ENCODE measurements at regions not wholly inside any gene's neighbourhood (a gene's known extent, or its start where the extent isn't known, plus 50 kb on each side); places are given as distances from the start of the nearest gene placed in this dataset.

- H3K27ac ChIP-seq = no peak overlapping the region
- WGBS (ENCODE audit: low lambda C conversion rate, missing lambda C conversion rate) = 95% methylated on average over 19 of the region's 19 CpGs
- H3K27me3 ChIP-seq = no peaks in the 10 kb centered on the region
- DNase-seq (ENCODE audit: low spot score) = no peak
- no peak overlapping the region for H3K4me3 ChIP-seq
- no peak for TF ChIP-seq EZH2 (IDR thresholded peaks at IDR 0.05; ENCODE audit: borderline replicate concordance)
- no peak for TF ChIP-seq CTCF (IDR thresholded peaks at IDR 0.05; ENCODE audit: poor library complexity)
- TF ChIP-seq EZH2phosphoT487 (IDR thresholded peaks at IDR 0.05; ENCODE audit: low read depth, severe bottlenecking, unreplicated experiment) = no peak
- H4K20me1 ChIP-seq (ENCODE audit: insufficient read depth, poor library complexity, severe bottlenecking) = no peaks in the 10 kb centered on the region
- no peaks in the 10 kb centered on the region for H3K9me3 ChIP-seq (ENCODE audit: low read depth)
- no peaks in the 10 kb centered on the region for H3K36me3 ChIP-seq (replicated peaks; ENCODE audit: insufficient read depth, low read depth)
- no peaks in the 10 kb centered on the region for H3K9me2 ChIP-seq (replicated peaks; ENCODE audit: insufficient read depth)
- H2AFZ ChIP-seq = no peak overlapping the region
- no peaks in the 10 kb centered on the region for H3K4me1 ChIP-seq (ENCODE audit: insufficient read depth)
- H3K79me2 ChIP-seq = no peaks in the 10 kb centered on the region
- H3K4me2 ChIP-seq = no peak overlapping the region
Measured at GRCh38 chr6:169969372-169970099, 218.1 kb downstream of the ERMARD start.

- Histone ChIP-seq H3K27me3 (no peaks in the 10 kb centered on the region), H3K4me1 (ENCODE audit: insufficient read depth) (no peaks in the 10 kb centered on the region), H3K9me3 (ENCODE audit: low read depth) (no peaks in the 10 kb centered on the region), H4K20me1 (ENCODE audit: insufficient read depth, poor library complexity, severe bottlenecking) (no peaks in the 10 kb centered on the region), H2AFZ (no peak overlapping the region), H3K9me2 (replicated peaks; ENCODE audit: insufficient read depth) (no peaks in the 10 kb centered on the region), H3K79me2 (no peaks in the 10 kb centered on the region), H3K4me2 (no peak overlapping the region), H3K27ac (no peak overlapping the region), H3K4me3 (no peak overlapping the region), H3K36me3 (replicated peaks; ENCODE audit: insufficient read depth, low read depth) (no peaks in the 10 kb centered on the region)
- WGBS (ENCODE audit: low lambda C conversion rate, missing lambda C conversion rate) = 82% methylated on average over 15 of the region's 15 CpGs
- DNase-seq (ENCODE audit: low spot score) = no peak
- TF ChIP-seq EZH2 (IDR thresholded peaks at IDR 0.05; ENCODE audit: borderline replicate concordance) (no peak), CTCF (IDR thresholded peaks at IDR 0.05; ENCODE audit: poor library complexity) (no peak), EZH2phosphoT487 (IDR thresholded peaks at IDR 0.05; ENCODE audit: low read depth, severe bottlenecking, unreplicated experiment) (no peak)
Measured at GRCh38 chr6:169968541-169969270, 217.3 kb downstream of the ERMARD start.

GRCh38 chr6:169967687-169968086 lies 216.3 kb downstream of the ERMARD start:
- DNase-seq (ENCODE audit: low spot score) = no peak
- Histone ChIP-seq H3K27me3 (no peaks in the 10 kb centered on the region), H3K27ac (no peak overlapping the region), H3K4me3 (no peak overlapping the region), H2AFZ (no peak overlapping the region), H3K4me1 (ENCODE audit: insufficient read depth) (no peaks in the 10 kb centered on the region), H3K4me2 (no peak overlapping the region), H3K9me2 (replicated peaks; ENCODE audit: insufficient read depth) (no peaks in the 10 kb centered on the region), H3K9me3 (ENCODE audit: low read depth) (no peaks in the 10 kb centered on the region), H3K36me3 (replicated peaks; ENCODE audit: insufficient read depth, low read depth) (no peaks in the 10 kb centered on the region), H4K20me1 (ENCODE audit: insufficient read depth, poor library complexity, severe bottlenecking) (no peaks in the 10 kb centered on the region), H3K79me2 (no peaks in the 10 kb centered on the region)
- TF ChIP-seq EZH2phosphoT487 (IDR thresholded peaks at IDR 0.05; ENCODE audit: low read depth, severe bottlenecking, unreplicated experiment) = no peak
- TF ChIP-seq EZH2 (IDR thresholded peaks at IDR 0.05; ENCODE audit: borderline replicate concordance) = no peak
- 74% methylated on average over 8 of the region's 8 CpGs for WGBS (ENCODE audit: low lambda C conversion rate, missing lambda C conversion rate)
